Central memory CD8-positive, alpha-beta T cell (primary cell): ENCODE measurements at regions not wholly inside any gene's neighbourhood (a gene's known extent, or its start where the extent isn't known, plus 50 kb on each side); places are given as distances from the start of the nearest gene placed in this dataset.

Experiments used
- ATAC-seq: fragments of 150-1000 bp; cut with Tn5 transposase; replicated peaks from 2 replicates; pipeline ENCODE4 v1.10.0; 2022; ENCODE audit warnings: mild to moderate bottlenecking, moderate FRiP score, moderate number of reproducible peaks; ENCODE audit not compliant: poor library complexity, severe bottlenecking; ENCODE audit errors: extremely low read depth
- DNase-seq, 2 donors: peaks; one replicate each; pipeline ENCODE4 v3.0.0; 2021; ENCODE audit warnings: low spot score in 2 of 2
- H3K27ac Mint-ChIP-seq: one replicate; pipeline ENCODE4 v1.8.0; 2022; ENCODE audit warnings: low read depth, mild to moderate bottlenecking, moderate library complexity, mixed read lengths
- H3K27me3 Mint-ChIP-seq: one replicate; pipeline ENCODE4 v1.8.0; 2022; ENCODE audit warnings: mixed read lengths
- H3K36me3 Mint-ChIP-seq: one replicate; pipeline ENCODE4 v1.8.0; 2022; ENCODE audit warnings: mild to moderate bottlenecking, moderate library complexity, mixed read lengths; ENCODE audit not compliant: insufficient read depth
- H3K4me1 Mint-ChIP-seq: one replicate; pipeline ENCODE4 v1.8.0; 2022; ENCODE audit warnings: mixed read lengths
- H3K4me3 Mint-ChIP-seq: one replicate; pipeline ENCODE4 v1.8.0; 2022; ENCODE audit warnings: mild to moderate bottlenecking, moderate library complexity, mixed read lengths
- H3K9me3 Mint-ChIP-seq: one replicate; pipeline ENCODE4 v1.8.0; 2022; ENCODE audit warnings: mixed read lengths

DNA sequence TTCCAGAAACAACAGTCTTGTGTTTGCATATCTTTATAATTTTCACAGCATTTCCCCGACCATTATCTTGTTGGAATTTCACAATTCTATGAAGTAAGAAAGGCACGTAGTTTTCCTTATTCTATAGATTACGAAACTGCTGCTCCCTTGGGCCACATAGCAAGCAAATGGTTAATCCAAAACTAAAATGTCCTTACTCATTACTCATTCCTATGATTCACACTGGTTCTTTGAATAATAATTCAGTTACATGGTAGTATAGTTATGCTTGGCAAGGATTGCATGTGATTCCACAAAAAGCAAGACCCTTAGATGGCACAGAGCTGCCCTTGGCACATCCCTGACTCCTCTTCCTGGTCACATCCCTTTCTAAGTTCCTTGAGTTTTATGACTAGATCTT is 51.2 kb downstream of the OR13H1 start:
- H3K4me1 Mint-ChIP-seq, result no peaks in the 10 kb centered on the region
- H3K4me3 Mint-ChIP-seq, result no peak overlapping the region
- H3K27ac Mint-ChIP-seq, result no peak overlapping the region
- ATAC-seq (no peak), DNase-seq (no peak)
- H3K36me3 Mint-ChIP-seq, result no peaks in the 10 kb centered on the region
- H3K9me3 Mint-ChIP-seq, result no peaks in the 10 kb centered on the region
- H3K27me3 Mint-ChIP-seq, result no peaks in the 10 kb centered on the region

DNA sequence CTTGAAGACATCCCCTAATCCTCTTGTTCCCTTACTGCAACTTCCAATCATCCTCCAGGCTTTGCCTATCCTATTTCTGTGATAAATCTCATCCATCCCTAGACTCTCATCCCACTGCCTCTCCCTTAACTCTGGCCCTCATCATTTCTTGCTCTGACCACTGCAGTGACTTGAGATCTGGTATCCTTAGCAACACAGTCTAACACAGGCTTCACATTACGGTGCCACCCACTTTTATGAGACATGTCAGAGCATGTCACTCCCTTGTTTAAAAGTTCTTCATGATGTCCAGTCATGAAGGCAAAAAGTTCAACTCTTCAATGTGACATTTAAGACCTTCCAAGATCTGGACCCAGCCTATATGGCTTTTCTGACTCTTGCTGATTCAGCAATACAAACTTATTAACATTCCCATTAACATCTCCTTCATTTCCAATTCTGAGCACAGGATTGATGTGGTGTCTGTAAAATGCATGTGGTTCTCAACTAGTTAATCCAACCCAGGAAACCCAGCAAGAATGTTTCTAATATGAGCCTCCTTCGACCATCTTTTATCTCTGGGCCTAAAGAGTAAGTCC is 64.0 kb downstream of the OR13H1 start:
- DNase-seq (no peak), ATAC-seq (no peak)
- H3K4me1 Mint-ChIP-seq, result no peaks in the 10 kb centered on the region
- H3K36me3 Mint-ChIP-seq, result no peaks in the 10 kb centered on the region
- no peak overlapping the region for H3K4me3 Mint-ChIP-seq
- H3K27me3 Mint-ChIP-seq, result peaks cover 10% of the 10 kb centered on the region
- H3K27ac Mint-ChIP-seq, result no peak overlapping the region
- no peaks in the 10 kb centered on the region for H3K9me3 Mint-ChIP-seq

GRCh38 chrX:131609480-131609879 is 65.6 kb downstream of the OR13H1 start:
- Mint-ChIP-seq H3K27me3 (peaks cover 10% of the 10 kb centered on the region), H3K9me3 (no peaks in the 10 kb centered on the region), H3K4me3 (no peak overlapping the region), H3K27ac (no peak overlapping the region), H3K36me3 (no peaks in the 10 kb centered on the region), H3K4me1 (no peaks in the 10 kb centered on the region)
- DNase-seq (no peak), ATAC-seq (no peak)

GRCh38 chrX:131613260-131613659 is 69.4 kb downstream of the OR13H1 start:
- no peaks in the 10 kb centered on the region for H3K4me1 Mint-ChIP-seq
- H3K27ac Mint-ChIP-seq, result no peak overlapping the region
- H3K27me3 Mint-ChIP-seq, result no peaks in the 10 kb centered on the region
- ATAC-seq, result no peak
- no peak overlapping the region for H3K4me3 Mint-ChIP-seq
- no peak for DNase-seq
- H3K36me3 Mint-ChIP-seq, result no peaks in the 10 kb centered on the region
- H3K9me3 Mint-ChIP-seq, result no peaks in the 10 kb centered on the region

- no peaks in the 10 kb centered on the region for H3K4me1 Mint-ChIP-seq
- H3K36me3 Mint-ChIP-seq, result no peaks in the 10 kb centered on the region
- H3K4me3 Mint-ChIP-seq, result no peak overlapping the region
- DNase-seq (no peak), ATAC-seq (no peak)
- H3K27me3 Mint-ChIP-seq, result no peaks in the 10 kb centered on the region
- H3K27ac Mint-ChIP-seq, result no peak overlapping the region
- no peaks in the 10 kb centered on the region for H3K9me3 Mint-ChIP-seq
Observed at GRCh38 chrX:131614241-131614640, 70.4 kb downstream of the OR13H1 start.

GRCh38 chrX:131617182-131617581 is 73.3 kb downstream of the OR13H1 start:
- Mint-ChIP-seq H3K4me1 (no peaks in the 10 kb centered on the region), H3K9me3 (no peaks in the 10 kb centered on the region), H3K36me3 (no peaks in the 10 kb centered on the region), H3K4me3 (no peak overlapping the region), H3K27me3 (peaks cover 9% of the 10 kb centered on the region), H3K27ac (no peak overlapping the region)
- no peak for DNase-seq
- ATAC-seq, result no peak

DNA sequence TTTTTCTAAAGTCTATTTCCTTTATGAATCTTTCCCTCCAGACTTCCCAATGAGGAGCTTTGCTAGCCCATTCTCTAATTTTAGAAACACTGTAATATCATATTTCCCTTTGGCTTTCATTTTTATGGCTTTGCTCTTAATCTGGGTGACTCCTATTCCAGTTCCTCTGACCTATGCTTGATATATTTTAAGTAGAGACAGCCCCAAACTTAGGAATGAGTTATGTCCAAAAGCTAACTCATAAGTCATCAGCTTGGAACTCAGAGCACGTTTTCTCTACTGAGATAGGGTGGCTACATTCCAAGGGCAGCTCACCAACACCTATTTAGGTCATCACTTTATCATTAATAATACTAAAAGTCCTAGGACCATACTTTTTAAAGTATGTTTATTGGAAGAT is 77.8 kb downstream of the OR13H1 start:
- Mint-ChIP-seq H3K4me1 (no peaks in the 10 kb centered on the region), H3K36me3 (no peaks in the 10 kb centered on the region), H3K27me3 (peaks cover 9% of the 10 kb centered on the region), H3K4me3 (no peak overlapping the region), H3K27ac (no peak overlapping the region), H3K9me3 (no peaks in the 10 kb centered on the region)
- DNase-seq (no peak), ATAC-seq (no peak)

DNA sequence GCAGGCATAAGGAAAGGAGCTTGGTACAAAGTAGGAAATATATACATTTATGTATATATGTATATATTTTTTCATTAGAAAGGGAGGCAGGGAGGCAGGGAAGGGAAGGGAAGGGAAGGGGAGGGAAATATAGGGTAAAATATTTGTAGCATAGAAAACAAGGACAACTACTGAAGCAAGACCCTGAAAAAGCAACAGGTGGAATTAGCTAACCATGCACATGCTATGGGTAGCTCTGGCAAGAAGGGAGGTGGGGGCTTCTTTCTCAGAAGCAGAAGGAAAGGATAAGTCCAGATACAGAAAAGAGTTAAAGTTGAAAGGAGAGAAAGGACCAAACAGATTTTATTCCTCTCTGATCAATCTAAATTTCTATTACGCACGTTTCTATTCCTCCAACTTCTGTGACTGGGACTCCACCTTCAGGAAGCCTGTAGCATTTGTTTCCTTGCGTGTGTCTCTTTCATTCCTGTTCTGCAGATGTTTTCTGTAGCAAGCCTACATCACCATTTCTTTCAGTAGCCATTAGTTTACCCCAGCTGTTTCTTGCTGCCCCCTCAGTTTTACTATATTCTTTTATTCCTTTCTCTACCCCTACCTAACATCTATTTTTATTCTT is 82.9 kb downstream of the OR13H1 start:
- no peak overlapping the region for H3K4me3 Mint-ChIP-seq
- ATAC-seq, result no peak
- peaks cover 8% of the 10 kb centered on the region for H3K27me3 Mint-ChIP-seq
- DNase-seq, result no peak
- H3K36me3 Mint-ChIP-seq, result no peaks in the 10 kb centered on the region
- no peaks in the 10 kb centered on the region for H3K9me3 Mint-ChIP-seq
- no peak overlapping the region for H3K27ac Mint-ChIP-seq
- H3K4me1 Mint-ChIP-seq, result no peaks in the 10 kb centered on the region

- no peaks in the 10 kb centered on the region for H3K36me3 Mint-ChIP-seq
- no peak overlapping the region for H3K27ac Mint-ChIP-seq
- H3K27me3 Mint-ChIP-seq, result peaks cover 8% of the 10 kb centered on the region
- H3K9me3 Mint-ChIP-seq, result no peaks in the 10 kb centered on the region
- ATAC-seq, result no peak
- no peak for DNase-seq
- no peaks in the 10 kb centered on the region for H3K4me1 Mint-ChIP-seq
- no peak overlapping the region for H3K4me3 Mint-ChIP-seq
Observed at GRCh38 chrX:131630534-131630933, 86.7 kb downstream of the OR13H1 start.

- DNase-seq (peak in 1 of 2 donors; percentile 12), ATAC-seq (no peak)
- H3K27ac Mint-ChIP-seq, result no peak overlapping the region
- H3K27me3 Mint-ChIP-seq, result no peaks in the 10 kb centered on the region
- H3K9me3 Mint-ChIP-seq, result no peaks in the 10 kb centered on the region
- H3K4me1 Mint-ChIP-seq, result no peaks in the 10 kb centered on the region
- no peaks in the 10 kb centered on the region for H3K36me3 Mint-ChIP-seq
- H3K4me3 Mint-ChIP-seq, result no peak overlapping the region
Observed at GRCh38 chrX:131633285-131633917, 89.5 kb downstream of the OR13H1 start.

GRCh38 chrX:131634900-131635299 is 91.0 kb downstream of the OR13H1 start:
- Mint-ChIP-seq H3K27me3 (no peaks in the 10 kb centered on the region), H3K4me3 (no peak overlapping the region), H3K27ac (no peak overlapping the region), H3K9me3 (no peaks in the 10 kb centered on the region), H3K36me3 (no peaks in the 10 kb centered on the region), H3K4me1 (no peaks in the 10 kb centered on the region)
- no peak for ATAC-seq
- no peak for DNase-seq

DNA sequence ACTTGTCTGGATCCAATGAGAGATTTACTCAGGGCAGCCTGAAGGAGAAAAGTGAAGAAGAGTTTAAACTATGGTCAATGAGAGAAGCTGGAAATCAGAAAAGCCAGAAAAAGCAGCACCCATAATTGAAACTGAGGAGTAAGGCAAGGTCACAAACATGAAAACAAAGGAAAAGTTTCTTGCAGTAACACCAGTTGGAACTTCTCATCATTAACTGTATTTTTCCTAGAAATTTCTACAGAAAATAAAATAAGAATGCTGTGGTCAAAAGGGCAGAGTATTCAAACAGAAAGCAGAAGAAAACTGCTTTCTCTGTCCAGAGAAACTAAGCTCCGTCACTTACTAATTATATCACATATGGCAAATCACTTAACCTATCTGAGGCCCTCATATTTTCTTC is 102.2 kb downstream of the OR13H1 start:
- no peak overlapping the region for H3K27ac Mint-ChIP-seq
- H3K27me3 Mint-ChIP-seq, result no peaks in the 10 kb centered on the region
- DNase-seq (no peak), ATAC-seq (no peak)
- no peaks in the 10 kb centered on the region for H3K9me3 Mint-ChIP-seq
- no peak overlapping the region for H3K4me3 Mint-ChIP-seq
- H3K36me3 Mint-ChIP-seq, result no peaks in the 10 kb centered on the region
- H3K4me1 Mint-ChIP-seq, result no peaks in the 10 kb centered on the region

DNA sequence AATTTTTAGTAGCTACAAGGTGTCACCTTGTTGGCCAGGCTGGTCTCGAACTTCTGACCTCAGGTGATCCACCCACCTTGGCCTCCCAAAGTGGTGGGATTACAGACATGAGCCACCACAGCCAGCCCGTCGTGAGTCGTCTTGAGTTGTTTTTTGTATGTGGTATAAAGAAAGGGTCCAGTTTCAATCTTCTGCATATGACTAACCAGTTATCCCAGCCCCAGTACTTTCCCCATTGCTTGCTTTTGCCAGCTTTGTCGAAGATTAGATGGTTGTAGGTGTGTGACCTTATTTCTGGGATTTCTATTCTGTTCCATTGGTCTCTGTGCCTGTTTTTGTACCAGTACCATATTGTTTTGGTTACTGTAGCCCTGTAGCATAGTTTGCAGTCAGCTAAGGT is 105.9 kb downstream of the OR13H1 start:
- no peaks in the 10 kb centered on the region for H3K4me1 Mint-ChIP-seq
- DNase-seq (no peak), ATAC-seq (no peak)
- H3K9me3 Mint-ChIP-seq, result no peaks in the 10 kb centered on the region
- H3K27ac Mint-ChIP-seq, result no peak overlapping the region
- H3K27me3 Mint-ChIP-seq, result no peaks in the 10 kb centered on the region
- no peak overlapping the region for H3K4me3 Mint-ChIP-seq
- no peaks in the 10 kb centered on the region for H3K36me3 Mint-ChIP-seq
